Islet precursor cell (in vitro differentiated cells): ENCODE measurements at regions not wholly inside any gene's neighbourhood (a gene's known extent, or its start where the extent isn't known, plus 50 kb on each side); places are given as distances from the start of the nearest gene placed in this dataset.
"Not testable (repeated sequence)": the region's sequence is repeated elsewhere in the genome, so short reads cannot be mapped to it uniquely, and the experiment has no call there.

Source experiments
- DNase-seq: peaks from one replicate; pipeline ENCODE4 v3.0.0-alpha.2; 2018

DNA sequence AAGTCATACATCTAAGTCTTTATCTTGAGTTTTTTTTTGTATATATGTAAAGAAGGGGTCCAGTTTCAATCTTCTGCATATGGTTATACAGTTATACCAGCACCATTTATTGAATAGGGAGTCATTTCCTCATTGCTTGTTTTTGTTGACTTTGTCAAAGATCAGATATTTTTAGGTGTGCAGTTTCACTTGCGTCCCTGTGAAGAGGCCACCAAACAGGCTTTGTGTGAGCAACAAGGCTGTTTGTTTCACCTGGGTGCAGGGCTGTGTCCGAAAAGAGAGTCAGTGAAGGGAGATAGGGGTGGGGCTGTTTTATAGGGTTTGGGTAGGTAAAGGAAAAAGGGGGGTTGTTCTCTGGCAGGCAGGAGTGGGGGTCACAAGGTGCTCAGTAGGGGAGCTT is 663.2 kb upstream of the BCHE start:
- DNase-seq: not testable (repeated sequence)

DNA sequence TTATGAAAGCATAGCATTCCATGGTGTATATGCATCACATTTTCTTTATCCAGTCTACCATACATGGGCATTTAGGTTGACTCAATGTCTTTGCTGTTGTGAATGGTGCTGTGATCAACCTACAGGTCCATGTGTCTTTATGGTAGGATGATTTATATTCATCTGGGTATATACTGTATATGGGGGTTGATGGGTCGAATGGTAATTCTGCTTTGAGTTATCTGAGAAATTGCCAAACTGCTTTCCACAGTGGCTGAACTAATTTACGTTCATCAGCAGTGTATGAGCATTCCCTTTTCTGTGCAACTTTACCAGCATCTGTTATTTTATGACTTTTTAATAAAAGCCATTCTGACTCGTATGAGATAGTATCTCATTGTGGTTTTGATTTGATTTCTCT is 662.4 kb upstream of the BCHE start:
- no peak for DNase-seq

DNA sequence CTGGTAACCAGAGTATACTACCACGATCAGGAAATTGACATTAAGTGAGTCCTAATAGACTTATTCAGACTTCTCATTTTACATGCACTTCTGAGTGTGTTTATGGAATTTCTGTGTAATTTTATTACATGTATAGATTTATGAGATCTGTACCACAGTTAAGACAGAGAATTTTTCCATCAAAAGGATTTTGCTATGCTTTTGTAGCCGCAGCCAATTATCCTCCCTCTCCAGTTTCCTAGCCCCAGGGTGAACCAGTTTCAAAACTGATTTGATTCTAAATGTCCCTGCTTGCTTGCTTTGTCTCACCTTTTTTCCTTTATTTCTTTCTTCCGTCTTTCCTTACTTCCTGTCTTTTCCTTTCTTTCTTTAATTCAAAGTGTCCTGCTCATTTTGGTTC is 661.2 kb upstream of the BCHE start:
- DNase-seq: no peak

DNA sequence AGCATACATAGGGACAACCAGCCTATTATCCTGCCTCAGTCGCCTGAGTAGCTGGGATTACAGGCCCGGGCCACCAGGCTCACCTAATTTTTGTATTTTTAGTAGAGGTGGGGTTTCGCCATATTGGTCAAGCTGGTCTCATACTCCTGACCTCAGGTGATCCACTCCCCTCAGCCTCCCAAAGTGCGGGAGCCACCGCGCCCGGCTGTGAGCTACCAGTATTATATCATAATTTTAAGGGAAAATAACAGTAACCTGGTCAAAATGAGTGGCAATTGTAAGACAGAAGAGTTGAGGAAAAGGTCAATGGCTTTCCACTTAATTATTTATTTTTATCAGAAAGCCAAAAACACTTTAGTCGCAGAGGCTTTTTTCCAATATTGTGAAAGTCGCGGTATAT is 652.6 kb upstream of the BCHE start:
- DNase-seq: no peak

DNA sequence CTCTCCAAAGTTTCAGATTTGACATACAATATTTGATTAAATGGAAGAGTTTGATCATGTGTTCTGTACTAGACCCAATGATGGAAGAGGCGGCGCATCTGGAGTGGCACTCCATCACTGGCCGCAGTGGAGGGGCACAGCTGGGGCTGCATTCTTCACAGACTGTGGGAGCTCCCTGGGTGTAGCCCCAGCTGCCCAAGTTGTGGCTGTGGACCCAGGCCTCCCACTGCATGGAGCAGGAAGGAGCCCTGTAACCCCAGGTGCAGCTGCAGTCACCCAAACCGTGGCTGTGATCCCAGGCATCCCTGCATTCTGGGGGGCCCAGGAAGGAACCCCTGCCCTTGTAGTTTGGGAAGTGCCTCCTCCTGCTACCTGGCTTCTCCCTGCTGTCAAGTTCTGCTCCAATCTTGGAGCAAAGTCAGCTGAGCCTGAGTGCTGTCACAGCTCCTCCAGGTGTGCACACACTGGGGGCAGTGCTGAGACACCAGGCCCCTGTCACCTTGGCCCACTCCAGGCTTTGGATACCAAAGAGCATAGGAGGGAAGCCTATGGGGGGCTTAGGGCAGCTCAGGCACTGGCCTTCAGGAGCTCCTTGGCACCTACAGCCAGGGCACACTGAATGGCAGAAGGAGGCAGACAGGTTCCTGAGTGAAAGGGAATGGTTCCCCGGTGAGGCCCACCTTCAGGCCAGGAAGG is 651.9 kb upstream of the BCHE start:
- no peak for DNase-seq

DNA sequence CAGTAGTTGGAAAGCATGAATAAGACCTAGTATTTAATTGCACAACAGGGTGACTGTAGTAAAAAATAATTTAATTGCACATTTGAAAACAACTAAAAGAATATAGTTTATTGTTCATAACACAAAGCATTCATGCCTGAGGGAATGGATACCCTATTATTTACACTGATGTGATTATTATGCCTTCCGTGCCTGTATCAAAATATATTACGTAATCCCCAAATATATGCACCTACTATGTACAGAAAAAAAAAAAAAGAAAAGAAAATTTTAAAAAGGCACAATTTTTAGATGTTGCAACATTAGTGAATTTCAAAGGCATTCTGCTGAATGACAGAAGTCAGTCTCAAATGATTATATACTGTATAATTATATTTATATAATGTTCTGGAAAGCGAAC is 647.2 kb upstream of the BCHE start:
- no peak for DNase-seq

GRCh38 chr3:166481340-166481739 is 644.1 kb upstream of the BCHE start:
- DNase-seq: no peak

DNA sequence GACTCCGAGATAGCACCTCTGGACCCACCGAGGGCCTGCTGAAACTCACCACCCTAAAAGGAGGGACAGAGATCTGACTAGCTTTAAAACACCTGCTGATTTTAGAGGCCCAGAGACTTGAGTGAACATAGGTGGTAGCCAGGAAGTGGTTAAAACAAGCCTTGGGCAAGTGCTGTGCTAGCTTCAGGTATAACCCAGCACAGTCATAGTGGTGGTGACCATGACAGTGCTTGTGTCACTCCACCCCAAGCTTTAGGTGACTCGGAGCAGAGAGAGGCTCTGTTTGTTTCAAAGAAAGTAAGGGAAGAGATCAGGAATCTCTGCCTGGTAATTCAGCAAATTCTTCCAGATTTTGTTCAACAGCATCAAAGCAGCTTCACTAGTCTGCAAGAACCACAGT is 641.1 kb upstream of the BCHE start:
- peak; percentile 36 for DNase-seq

DNA sequence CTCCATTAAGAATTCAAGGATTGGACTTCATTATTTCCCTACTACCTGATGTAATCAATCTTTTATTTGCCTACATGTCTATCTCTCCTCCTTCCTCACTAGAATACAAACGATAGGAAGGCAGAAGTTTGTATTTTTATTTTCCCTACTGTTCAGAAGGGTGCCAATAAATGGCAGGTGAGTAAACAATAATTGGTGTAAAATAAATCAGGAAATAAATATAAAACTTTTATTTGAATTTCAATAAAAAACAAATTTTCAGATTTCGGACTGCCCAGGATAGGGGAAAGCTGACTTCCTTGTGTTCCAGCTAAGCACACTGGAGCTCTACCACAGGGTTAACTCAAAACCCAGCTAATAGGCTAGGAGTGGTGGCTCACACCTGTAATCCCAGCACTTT is 636.3 kb upstream of the BCHE start:
- DNase-seq: no peak

DNA sequence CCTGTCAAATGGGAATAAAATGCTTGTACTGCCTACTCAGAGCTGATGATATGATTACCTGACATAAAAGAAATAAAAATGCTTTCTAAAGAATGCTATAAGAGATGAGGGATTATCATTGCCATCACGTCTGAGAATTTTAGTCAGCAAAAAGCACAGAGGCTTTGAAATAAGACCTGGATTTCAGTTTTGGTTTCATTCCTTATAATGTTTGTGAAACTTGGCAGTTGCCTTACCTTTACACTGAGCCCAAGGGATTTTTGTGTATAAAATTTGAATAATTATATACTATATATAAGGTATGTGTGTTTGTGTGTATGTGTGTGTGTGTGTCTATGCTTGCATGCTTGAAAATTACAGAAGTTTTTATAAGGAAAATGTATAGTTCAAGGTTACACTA is 634.8 kb upstream of the BCHE start:
- no peak for DNase-seq

DNA sequence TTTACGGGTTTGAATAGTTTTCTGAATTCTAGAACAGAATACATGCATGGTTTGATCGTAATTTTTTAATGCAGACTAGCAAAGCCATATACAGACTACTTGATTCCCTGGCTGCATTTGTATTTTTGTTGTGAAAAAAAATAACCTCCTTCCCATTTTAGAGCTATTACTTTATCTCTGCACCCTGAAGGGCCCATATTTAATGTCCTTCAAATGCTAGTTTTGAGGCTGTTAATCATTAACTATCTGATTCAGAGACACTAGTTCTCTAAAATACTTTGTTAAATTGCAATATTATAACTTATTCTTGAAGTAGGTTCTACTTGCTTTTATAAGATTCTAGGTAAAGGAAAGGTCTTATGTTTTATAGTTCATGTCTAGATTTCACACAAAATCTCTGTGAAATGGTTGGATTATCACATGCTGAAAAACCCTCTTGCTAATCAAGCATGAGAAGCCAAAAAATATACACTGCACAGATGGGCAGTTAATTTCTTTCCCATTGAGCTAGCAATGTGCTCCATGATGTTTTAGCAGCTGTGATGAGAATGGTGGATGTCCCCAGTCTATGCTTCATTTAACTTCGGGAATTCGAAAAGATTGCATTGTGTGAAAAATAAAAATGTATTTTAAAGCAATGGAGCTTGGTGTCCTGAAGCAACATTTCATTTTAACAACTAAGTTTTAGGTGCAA is 634.0 kb upstream of the BCHE start:
- no peak for DNase-seq

DNA sequence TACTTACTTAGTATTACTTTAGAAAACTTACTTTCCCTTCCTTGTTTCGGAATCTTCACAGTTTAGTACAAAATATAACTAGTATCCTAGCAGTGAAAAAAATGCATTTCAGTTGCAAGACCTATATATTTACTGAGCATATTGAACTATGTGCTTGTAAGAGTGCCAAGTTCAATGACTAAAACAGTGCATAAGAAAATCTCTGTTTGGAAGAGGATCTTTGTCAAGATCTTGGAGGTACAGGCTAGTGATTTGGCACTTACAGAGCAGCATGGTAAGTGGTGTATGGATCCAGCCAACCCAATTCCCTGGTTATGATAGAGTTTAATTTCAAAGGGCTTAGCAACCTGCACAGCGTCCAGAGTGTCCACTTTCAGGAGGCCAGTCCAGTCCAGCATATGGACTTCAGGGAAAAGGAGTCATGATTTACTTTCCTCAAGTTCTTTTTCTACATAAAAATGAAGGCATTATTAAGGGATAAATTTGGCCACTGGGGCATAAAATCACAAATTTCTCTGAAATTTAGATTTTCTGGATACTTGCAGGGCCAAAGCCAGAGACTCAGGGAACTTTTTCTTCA is 625.8 kb upstream of the BCHE start:
- DNase-seq: no peak

DNA sequence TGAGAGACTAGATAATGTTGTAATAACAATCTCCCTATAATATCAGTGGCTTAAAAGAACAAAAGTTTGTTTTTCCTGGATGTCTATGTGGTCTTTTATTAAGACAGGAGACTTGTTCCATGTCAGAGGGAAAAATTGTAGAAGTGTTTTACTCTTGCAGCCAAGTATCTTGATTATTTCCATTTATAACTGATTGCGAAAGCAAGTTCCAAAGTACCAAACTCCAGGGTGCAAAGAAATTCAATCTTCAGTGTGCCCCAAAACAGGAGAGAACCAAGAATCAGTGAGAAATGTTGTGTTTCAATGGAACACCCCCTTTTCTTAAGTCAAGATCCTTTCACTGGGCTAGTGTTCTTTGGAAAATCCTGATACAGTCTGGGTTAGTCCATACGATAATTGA is 624.4 kb upstream of the BCHE start:
- no peak for DNase-seq

GRCh38 chr3:166457382-166457781 is 620.2 kb upstream of the BCHE start:
- DNase-seq: no peak

DNA sequence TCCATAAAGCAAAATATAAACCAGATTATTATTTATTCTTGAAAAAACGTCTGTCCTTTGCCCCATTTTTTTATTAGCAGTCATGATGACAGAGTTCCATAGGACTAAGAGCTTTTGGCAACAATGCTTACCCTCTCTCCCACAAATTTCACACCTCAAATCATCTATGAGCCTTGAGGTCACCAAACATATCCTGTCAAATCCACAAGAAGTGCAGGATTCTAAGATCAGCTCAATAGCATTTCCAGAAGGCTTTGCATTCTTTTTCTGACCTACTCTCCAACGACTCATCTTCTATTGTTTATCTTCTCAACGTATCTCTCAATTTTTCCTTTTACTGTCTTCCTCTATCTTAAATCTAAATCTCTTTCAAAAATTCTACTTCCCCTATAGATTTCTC is 619.1 kb upstream of the BCHE start:
- DNase-seq: no peak

- peak; percentile 65 for DNase-seq
Measured at GRCh38 chr3:166455744-166456143, 618.5 kb upstream of the BCHE start.

DNA sequence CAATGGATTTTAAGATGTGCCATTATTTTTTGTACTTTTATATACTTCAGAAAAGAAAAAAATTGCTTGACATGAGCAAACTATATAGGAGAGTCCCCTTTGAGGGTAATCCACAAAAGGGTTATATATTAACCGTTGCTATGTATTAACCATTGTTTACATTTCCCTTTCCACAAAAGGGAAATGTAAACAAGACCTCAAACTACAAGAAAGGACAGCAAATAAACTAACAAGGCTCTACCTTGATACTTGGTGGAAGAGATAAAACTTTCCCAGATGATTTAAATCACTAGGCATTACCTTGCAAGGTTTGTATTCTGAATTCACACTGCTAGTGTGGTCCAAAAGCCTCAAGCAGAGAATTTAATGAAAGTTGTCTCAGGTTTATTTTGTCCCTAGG is 616.3 kb upstream of the BCHE start:
- DNase-seq: no peak

GRCh38 chr3:166451997-166452396 is 614.8 kb upstream of the BCHE start:
- no peak for DNase-seq

DNA sequence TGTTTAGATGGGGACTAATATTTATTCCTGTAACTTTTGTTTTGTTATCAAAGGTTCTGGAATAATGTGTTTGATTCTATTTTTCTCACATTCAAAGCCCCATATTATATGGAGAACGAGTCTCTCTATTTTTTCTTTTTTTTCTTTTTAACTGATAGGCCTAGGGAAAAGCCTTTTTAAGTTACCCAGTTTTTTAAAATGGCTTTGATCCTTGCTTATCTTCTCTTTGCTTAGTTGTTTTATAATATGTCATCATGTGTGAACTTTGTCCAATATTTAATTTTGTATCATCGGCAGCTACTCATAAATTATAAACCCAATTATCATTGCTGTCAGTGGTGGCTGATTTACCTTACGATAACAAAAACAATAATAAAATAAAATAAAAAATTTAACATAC is 610.3 kb upstream of the BCHE start:
- DNase-seq: no peak

DNA sequence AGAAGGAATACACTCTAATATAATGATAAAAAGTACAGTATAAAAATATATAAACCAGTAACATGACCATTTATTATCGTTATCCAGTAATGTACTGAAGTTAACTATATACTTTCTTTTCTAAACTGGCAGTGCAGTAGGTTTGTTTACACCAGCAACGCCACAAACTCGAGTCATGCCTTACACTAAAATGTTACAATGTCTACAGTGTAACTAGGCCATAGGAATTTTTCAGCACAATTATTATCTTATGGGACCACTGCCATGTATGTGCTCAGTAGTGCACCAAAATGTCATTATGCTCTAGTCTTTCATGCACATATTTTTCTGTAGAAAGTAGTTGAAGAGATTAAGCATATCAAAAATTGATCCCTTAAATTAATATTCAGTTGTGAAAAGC is 609.8 kb upstream of the BCHE start:
- no peak for DNase-seq

GRCh38 chr3:166446291-166446690 is 609.1 kb upstream of the BCHE start:
- DNase-seq: no peak

DNA sequence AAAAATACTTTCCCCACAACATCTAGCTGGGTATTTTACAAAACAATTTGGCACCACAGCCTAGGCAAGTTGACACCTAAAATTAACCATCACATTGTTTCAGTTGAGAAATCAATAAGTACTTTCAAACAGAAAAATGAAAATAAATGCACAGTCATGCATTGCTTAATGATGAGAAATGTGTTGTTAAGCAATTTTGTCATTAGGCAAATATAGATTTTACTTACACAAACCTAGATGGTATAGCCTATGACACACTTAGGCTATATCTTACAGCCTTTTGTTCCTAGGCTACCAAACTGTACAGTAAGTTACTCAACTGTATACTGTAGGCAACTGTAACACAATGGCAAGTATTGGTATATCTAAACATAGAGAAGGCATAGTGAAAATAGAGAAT is 608.6 kb upstream of the BCHE start:
- DNase-seq: no peak

- peak; percentile 50 for DNase-seq
Measured at GRCh38 chr3:166444756-166445155, 607.5 kb upstream of the BCHE start.

GRCh38 chr3:166444336-166444735 is 607.1 kb upstream of the BCHE start:
- no peak for DNase-seq
